HG02981 (cell line): ENCODE measurements at regions not wholly inside any gene's neighbourhood (a gene's known extent, or its start where the extent isn't known, plus 50 kb on each side); places are given as distances from the start of the nearest gene placed in this dataset.
A peak's percentile ranks its signal among the peaks of the same experiment; 100 is the strongest.

Experiments
- ATAC-seq: cut with Tn5 transposase; IDR thresholded peaks from one replicate; pipeline ENCODE4 v1.9.1; 2021; ENCODE audit warnings: mild to moderate bottlenecking, moderate library complexity; ENCODE audit not compliant: unreplicated experiment

DNA sequence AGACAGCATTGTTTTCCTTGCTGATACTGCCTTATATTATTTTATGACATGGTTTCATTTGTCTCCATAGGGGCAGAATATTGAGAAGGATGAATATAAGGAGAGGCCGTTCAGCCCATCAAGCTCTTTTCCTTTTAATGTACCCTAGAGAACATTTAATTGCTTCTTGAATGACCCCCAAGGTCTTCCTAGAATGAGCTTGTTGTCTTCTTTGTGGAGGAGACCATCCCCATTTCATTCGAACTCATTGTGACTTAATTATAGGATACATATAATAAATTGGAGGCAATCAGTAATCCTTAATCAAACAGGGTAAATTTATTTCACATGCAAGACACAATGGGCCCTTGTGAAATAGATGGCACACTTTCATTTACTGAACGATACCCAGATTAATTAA lies 231.3 kb downstream of the MDFIC start:
- no peak for ATAC-seq

DNA sequence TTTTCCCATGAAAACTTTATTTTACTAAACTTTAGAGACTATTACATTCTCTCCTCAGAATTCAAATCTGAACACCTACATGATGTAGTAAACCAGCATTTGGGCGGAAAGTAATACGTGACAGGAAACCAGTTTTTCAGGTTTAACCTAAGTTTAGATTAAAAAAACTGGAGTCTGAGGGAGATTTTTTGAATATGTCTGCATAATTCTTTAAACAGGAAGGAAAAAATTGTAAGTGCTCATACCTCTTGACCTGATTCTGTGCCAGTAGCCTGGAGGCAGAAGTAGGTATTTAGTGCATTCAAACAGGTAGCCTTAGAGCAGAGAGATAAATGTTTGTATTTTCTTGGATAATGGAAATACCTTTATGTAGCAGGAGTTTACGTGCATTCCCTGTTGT lies 224.3 kb downstream of the MDFIC start:
- no peak for ATAC-seq

DNA sequence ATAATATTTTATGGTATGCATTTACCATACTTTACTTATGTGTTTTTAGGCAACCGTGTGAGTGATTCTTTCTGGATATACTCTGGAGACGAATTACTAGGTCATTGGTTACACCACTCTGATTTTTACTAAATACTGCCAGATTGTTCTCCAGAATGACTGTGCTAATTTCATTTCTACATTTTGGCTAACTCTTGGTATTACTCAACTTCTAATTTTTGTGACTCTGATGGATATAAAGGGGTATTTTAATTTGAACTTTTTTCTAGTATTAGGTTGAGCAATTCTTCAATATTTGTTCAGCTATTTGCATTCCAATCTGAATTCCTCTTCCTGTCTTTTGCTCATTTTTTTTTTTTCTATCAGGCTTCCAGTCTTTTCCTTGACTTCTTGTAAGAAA lies 223.6 kb downstream of the MDFIC start:
- ATAC-seq, result peak; percentile 92

DNA sequence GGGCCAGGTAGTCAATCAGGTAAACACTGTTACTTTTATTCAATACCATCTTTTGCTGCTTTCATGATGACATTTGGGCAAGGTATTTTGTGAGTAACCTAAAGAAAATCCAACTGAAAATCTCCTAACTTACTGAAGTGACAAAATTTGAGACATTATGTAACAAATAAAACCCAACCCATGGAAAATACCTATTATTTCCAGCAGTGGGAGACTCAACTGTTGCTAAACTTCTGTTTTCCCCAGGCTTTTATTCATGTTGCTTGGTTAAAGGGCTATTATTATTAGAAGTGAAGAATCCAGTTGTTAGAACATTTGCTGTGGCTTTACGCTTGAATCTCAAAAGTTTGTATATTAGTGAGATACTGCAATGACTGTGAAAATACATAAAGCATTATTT lies 215.9 kb downstream of the MDFIC start:
- ATAC-seq, result no peak

DNA sequence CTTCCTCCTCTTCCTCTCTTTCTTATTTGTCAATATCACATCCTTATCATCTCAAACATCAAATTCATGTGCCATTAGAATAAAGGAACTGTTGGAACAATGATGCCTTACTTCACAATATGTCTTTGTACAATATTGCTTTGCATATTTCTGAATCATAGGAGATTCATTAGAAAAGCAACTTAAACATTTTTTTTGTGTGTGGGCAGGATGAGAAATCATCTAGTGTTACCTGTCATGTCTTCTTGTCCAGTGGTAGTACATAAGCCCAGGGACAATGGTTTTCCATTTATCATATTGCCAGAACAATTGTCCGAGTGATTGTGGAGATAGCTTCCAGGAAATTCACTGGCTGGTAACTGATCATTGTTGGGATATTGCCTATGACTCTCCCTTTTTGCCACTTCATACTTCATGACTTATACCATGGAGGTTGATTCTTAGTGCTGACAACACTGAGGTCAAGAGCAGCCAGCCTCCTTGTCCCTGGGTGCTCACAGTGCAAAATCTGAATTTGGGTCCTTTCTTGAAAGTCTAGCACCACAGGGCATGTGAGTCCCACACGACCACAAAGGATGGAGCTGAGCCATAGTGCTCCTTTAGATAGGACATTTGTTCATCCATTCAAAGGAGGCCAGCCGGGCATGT lies 215.0 kb downstream of the MDFIC start:
- no peak for ATAC-seq

DNA sequence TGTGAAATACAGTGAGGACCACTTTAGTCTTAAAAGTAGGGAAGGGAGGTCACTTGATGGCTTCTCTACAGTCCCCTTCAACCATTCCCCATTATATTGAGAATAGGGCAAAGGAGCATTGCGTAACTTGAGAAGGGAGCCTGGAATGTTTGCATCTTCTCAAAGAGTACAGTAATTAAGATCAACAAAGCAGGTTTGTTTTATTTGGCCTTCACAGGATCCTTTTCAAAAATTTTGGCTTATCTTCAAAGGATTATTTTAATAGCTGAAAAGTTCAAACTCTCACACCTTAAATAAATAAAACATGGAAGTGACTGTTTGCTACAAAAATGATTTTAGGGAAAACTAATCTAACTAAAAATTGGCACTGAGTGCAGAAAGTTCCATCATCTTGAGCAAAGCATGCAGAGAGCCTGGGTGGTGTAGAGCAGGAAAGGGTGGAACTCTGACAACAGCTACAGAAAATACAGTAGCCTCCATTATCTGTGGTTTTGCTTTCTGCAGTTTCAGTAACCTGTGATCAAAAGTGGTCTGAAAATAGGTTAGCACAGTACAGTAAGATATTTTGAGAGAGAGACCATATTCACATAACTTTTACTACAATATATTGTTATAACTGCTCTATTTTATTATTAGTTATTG lies 214.0 kb downstream of the MDFIC start:
- peak; percentile 80 for ATAC-seq

DNA sequence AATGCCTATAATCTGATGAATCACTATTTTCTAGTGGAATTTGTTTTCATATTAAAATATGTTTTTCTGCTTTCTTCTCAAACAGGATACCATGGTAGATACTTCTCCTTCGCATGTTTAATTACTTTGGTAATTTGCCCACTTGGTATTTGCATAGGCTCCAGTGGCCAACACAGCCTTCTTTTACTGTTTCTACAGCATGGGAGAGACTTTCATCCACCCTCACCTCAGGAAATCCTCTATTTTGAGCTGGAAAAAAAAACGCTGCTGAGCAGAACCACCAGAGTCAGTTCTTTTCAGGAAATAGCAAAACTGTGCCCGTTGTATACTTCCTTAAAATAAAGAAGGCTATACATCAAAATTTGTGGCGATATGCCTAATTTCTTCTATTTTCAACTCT lies 213.3 kb downstream of the MDFIC start:
- no peak for ATAC-seq

DNA sequence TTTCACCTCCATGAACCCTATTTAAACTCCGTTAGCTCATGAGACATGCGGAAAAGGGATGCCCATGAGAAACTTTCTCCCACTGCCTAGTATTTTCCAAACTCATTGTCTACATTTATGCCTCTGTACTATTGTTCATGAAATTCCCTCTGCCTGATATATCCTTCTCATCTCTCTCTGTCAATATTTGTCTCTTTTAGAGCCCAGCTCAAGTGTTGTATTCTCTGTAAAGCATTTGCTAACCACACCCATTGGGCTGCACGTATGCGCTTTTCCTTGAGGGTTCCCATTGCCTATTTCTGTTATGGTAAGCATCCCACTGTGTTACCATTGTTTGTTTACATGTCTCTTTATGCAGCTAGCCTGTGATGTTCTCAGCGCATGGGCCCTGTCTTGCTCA lies 211.4 kb downstream of the MDFIC start:
- no peak for ATAC-seq

DNA sequence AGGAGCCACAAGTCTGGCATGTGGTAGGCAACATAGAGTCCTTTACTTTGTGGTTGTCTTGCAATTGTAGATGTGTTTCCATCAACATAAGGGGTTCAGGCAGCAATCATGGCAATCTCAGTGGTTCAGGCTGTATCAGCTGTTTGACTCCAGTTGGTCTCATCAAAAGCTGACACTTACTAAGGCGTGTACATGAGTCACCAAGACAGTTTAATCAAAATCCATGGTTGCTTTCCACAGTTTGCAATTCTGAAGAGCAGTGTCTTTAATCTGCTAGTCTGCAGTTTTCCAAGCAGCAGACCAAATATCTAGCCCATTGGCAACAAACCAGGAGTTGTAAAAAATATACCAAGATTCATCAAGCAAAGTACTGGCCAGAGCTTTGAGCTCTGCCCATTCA lies 210.2 kb downstream of the MDFIC start:
- ATAC-seq, result no peak

DNA sequence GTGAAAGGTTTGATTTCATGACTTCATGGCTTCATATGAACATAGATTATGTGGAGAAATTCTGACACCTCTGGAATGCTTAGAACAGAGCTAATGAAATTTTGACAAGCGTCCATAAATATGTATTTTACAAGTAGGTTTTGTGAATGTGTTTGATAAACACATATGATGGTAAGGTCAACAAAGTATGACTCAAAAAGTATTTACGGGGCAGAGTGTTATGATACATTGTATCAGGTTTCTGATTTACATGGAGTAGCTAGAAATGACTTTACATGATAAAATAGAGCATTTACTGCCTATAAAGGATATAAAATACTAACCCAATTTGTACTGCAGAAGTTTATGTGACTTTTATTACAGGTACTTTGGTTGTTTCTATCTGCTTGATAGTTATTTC lies 206.3 kb downstream of the MDFIC start:
- ATAC-seq, result no peak

DNA sequence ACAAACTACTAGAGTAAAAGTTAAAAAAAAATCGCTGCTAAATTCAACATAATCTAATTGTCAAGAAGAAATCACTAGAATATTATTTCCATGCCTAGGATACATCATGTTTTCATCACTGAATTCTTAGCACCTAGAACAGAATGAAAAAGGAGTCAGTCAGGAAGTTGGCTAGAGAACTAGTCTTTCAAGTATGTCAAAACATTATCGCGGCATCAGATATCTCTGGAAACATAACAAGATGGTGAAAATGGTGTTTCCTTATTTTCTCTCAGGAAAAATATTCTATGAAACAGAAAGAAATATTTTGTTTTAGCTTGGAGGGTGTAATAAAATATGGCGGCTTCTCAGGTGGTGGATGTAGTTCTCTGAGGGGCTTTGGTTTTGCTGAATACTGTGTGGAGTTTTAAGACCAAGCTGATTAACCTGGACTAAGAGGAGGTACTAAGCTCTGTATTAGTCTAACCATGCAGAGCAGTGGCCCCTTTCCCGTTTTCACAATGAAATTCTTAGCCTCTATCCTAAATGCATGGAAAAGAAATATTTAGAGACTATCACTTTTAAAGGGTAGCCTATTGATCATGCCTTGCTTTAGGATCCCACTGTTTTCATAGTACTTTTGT lies 205.6 kb downstream of the MDFIC start:
- ATAC-seq, result no peak

DNA sequence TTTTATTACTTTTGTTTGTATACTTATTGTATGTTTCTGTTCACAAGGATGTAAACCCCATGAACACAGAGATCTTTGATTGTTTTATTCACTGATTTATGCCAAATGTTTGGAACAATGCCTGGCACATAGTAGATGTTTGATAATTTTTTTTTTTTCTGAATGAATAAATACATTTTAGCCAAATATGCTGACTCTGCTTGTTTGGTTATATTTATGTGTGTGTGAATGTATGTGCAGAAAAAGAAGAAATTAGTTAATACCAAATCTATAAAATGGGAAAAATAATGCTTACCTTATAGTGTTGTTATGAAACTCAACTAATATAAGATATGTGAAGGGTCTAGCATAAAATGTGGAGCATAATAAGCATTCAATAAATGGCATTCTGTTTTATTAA lies 203.9 kb downstream of the MDFIC start:
- ATAC-seq, result no peak

DNA sequence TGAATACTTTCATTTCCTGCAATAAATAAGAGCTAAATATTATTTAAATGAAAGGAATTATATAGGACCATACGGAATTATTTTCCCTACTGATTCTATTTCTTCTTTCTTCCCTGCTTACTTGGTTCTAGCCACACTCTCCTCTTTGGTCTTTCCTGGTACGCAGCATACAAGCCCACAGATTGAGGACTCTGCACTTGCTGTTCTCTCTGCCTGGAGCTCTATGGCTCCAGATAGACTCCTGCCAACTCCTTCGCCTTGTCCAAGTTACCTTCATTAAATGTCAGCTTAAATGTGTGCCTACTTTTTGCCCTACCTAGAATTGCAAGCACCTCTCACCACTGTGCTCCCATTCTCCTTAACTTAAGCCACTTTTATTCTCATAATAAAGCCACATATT lies 203.4 kb downstream of the MDFIC start:
- no peak for ATAC-seq

DNA sequence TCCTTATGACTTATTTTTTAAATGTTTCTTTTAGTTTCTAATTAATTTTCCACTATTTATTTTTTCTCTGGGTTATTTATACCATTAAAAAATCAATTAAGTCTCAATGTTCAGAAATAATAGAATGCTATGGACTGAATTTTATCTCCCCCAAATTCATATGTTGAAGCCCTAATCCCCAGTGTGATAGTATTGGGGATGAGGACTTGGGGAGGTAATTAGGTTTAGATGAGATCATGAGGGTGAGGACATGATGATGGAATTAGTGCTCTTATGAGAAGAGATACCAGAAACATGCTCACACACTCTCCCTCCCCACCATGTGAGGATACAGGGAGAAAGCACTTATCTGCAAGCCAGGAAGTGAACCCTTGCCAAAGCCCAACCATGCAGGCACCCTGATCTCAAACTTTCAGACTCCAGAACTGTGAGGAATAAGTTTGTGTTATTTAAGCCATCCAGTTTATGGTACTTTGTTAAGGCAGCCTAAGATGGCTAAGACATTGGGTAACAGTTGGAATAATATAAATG lies 202.6 kb downstream of the MDFIC start:
- ATAC-seq, result no peak

DNA sequence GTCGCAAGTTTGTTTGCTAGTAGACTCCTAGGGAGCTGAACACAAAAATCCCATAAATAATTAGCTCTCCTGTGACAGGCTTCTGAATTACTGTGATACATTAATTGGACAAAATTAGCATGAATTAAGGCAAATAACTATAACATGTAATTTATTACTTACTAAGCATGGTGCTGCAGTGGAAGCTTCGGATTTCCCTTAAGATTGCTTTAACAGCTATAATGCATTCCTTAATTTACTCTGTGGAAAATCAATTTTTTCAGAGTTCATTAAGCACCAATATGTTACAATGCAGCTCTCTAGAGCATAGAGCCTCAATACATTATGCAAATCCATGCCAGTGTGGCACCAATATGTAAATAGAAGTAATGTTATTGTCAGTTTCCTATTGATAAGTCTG lies 201.5 kb downstream of the MDFIC start:
- no peak for ATAC-seq

DNA sequence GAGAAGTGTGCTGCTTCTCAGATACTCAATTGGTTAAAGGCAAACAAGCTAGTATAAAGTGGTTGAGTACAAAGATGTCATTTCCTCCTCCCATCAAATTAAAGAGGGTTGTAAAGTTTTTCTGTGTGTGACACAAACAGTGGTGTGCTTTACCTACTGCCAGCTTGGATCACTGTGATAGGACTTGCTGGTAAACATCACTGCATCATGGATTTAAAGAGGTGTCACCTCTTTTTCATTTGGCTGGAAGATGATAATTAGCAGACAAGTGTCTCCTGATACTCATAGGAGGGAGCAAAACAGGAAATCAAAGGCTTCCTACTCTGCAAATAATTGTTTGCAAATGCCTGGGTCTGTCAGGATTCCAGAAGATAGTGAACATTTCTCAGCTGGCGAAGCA lies 200.5 kb downstream of the MDFIC start:
- ATAC-seq, result no peak

DNA sequence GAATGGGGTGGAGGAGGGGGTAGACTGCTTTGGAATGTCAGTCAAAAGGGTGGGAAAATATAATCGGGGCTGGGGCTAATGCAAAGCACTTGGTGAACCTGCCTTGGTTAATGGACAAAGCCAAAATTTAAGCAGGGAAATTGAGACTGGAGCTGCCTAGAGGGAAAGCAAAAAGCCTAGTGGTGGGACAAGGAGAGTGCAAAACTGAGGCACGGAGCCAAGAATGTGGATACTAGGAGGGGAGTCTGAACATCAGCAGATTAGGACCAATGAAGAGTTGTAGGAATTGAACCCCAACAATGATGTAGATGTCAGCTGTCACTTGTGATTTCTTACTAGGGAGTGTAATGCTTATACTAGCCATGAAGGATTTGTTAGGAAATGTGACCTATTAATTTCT lies 195.9 kb downstream of the MDFIC start:
- no peak for ATAC-seq

DNA sequence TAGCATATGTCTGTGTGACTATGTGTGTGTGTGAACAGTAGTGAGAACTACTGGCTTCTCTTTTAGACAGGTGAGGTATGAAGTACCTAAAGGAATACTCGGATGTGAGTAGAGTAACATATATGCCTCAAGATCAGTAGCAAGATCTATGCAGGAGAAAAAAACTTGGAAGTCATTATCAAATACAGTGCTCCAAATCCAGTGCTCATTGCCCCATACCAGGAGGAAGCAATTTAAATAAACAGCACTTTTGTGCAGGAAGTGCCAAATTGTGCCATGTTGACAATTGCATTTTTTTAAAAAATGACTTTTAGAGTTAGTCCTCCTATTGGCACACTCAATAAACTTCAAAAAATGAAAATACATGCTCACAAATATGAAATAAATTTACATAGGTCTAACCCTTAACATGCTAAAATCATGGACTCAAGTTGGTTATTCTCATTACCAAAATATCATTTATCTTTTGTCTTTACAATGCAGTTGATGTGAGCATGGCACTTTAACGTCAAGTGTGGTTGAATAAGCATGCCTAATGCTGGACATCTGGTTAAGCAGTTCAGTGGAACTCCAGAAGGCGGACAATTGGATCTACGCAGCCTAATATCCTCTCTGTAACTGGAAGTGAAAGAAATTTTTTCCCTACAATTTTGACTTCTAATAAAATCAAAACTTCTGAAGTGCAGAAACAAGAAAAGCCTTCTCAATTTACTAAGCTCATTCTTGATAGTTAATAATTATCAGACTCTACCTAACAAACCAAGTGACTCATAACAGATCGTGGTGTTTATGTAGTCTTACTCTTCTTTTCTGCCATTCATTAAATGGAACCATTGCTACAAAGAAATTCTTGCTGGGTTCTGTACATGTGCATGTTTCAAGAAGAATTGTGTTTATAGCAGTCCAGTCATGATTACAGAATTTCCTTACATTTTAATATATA lies 195.2 kb downstream of the MDFIC start:
- peak; percentile 80 for ATAC-seq

DNA sequence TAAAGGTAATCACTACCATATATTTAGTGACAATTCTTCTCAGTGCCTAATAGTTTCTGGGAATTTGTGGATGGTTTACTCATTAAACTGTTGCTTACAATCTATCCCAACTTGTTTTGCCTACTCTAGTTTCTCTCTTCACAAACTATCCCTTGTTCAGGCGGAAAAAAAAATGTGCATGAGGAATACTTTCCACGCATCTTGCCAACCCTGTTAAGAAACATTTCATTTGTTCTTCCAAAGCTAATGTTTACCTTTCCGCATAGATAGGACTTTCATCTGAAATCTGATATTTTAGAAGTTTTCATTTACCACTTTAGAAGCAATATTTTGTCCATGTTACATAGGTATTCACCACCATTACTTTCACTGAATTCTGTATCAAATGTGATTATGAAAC lies 191.9 kb downstream of the MDFIC start:
- ATAC-seq, result no peak

DNA sequence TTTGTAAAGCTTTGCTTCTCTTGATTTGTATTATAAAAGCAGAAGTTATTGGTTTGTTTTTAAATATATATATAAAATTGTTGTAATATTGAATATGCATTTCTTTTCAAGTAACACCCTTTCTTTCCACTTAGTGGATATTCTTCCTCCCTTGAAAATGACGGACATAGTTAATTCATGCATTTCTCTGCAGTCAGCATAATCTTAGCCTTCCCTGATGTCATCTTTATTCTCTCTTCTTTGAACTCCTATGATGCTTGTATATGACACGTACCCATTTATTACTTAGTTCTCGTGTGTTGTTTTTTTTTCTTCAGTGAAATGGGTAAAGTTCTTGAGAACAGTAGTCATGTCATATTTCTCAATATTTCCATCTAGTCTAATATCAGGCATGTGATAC lies 191.2 kb downstream of the MDFIC start:
- ATAC-seq, result no peak

DNA sequence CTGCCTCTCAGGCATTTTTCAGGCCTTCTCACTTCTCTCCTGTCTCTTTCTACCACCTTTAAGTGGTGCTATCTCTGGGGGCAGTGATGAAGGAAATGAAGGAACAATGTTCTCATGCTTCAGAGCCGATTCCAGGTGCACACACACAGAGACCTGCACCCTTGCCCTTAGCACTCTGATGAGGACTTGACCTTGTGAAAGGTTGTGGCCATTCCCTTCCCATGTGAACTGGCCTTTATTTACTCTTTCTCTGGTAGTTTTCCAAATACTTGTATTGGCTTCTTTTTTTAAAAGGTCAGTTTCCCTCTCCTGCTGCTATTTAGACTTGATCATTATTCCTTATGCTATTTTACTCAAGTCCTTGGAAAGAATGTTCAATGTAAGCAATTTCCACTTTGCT lies 188.6 kb downstream of the MDFIC start:
- no peak for ATAC-seq
